Stimulated activated CD8-positive, alpha-beta memory T cell treated with anti-CD3 and anti-CD28 coated beads, Interleukin-4, amount 100 ng/mL, for 1 hour (primary cell): ENCODE measurements at regions not wholly inside any gene's neighbourhood (a gene's known extent, or its start where the extent isn't known, plus 50 kb on each side); places are given as distances from the start of the nearest gene placed in this dataset.

ENCODE experiments used
- DNase-seq, 2 donors: peaks; one replicate each; pipeline ENCODE4 v3.0.0-alpha.2; 2020; ENCODE audit warnings: low read depth in 2 of 2, low spot score in 1 of 2

- DNase-seq = no peak
These were observed 114.8 kb upstream of the SERTAD2 start for GRCh38 chr2:64768491-64769005.

DNA sequence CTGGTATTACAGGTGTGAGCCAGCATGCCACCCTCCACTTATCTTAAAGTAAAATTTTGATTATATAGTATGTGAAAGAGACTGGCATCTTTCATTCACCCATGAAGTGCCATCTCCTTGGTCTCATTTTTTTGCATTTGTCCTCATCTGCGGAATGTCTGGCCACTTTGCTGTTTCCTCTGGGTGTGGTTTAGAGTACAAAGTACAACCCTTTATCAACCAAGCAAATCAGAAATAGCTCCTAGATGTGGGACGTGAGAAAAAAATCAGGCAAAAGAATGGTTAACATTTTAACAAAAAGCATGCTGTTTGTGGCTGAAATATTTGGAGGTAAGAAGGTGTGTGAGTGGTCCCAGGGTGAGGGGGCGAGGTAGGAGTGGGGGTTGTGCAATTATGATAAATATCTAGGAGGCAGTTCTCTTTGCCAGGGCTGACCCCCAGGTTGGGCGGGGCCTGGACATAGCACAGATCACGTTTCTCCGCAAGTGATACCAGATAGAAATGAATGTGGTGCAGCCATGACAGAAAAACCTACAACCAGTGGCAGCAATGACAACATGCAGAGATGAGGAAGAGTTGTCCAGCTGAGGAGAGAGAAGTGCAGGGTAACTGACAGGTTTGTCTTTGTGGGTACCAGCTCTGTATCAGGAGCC, 115.8 kb upstream of the SERTAD2 start:
- no peak for DNase-seq

DNA sequence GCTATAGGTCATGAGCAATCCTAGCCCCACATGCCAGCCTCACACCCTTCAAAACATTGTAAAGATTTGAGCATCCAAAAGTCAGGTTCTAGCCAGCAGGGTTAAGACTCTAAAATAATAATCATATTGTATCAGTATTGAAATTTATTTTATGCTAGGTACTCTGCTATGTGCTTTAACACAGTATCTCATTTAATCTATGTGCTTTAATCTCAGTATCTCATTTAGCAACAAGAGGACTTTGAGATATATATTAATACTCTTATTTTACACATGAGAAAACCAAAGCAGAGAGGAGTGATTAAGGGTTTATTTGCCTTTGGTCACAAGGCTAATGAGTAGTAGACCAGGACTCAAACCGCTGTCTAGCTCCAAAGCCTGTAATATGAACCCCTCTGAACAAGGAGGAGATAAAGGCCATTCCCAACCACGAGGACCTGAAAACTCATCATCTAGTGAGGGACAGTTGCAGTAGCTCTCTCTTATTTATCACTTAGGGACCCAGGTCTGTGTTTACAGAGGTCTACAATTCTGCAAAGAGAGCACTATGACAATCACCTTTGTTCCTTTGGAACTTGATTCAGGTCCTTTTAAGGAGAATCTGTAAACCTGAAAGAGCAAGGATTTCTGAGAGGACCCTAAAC, 116.5 kb upstream of the SERTAD2 start:
- DNase-seq = no peak

DNA sequence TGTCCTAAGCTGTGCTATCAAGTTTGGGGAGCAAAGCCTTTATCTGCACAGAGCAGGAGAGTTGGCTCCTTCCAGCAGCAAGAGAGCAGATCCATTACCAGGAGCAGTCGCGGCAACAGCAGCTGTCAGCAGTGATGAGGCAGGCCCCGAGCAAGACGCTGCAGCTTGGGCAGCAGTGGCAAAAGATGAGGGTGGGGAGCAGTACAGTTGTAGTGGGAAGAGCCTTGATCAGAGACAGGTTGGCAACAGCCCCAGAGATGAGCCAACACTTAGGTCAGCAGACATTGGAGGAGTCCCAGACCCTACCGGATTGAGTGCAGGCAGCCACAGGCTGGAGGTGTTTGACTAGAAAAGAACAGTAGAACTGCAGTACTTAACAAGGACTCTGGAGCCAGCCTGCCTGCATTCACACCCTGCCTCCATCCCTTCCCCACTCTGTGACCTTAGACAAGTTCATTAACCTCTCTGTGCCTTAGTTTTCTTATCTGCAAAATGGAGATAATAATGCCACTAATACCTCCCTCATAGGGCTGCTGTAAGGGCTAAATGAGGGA, 117.1 kb upstream of the SERTAD2 start:
- DNase-seq = no peak

GRCh38 chr2:64771737-64772136, 118.0 kb upstream of the SERTAD2 start:
- DNase-seq = no peak

DNA sequence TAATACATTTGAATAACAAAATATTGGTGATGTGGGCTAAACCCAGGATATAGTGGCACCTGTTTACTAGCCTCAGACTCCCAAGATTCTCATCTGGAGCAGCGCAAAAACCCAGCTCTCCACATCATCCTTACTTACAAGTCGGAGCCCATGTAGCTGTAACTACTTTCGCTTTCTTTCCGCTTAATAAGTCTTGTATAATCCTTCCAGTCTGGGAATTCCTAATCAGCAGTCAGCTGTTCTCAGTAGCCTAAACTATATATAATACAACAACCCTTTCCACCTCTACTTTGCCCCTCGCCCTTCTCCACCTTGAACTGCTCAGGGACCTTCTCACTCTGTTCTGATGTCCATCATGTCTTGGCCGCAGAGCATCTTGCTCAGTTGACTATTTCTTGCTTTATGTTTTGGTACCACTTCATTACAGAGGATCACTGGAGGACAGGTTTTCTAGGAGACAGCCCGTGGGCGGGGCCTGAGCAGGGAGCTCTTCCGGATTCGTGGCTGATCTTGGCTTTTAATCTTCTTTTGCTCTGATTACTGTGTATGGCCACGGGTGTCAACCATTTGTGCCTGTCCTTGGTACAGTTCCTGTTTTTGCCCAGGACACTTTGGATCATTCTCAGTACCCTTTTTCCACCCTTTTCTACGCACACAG, 119.9 kb upstream of the SERTAD2 start:
- DNase-seq = no peak

GRCh38 chr2:64777841-64778240, 124.1 kb upstream of the SERTAD2 start:
- DNase-seq = no peak

DNA sequence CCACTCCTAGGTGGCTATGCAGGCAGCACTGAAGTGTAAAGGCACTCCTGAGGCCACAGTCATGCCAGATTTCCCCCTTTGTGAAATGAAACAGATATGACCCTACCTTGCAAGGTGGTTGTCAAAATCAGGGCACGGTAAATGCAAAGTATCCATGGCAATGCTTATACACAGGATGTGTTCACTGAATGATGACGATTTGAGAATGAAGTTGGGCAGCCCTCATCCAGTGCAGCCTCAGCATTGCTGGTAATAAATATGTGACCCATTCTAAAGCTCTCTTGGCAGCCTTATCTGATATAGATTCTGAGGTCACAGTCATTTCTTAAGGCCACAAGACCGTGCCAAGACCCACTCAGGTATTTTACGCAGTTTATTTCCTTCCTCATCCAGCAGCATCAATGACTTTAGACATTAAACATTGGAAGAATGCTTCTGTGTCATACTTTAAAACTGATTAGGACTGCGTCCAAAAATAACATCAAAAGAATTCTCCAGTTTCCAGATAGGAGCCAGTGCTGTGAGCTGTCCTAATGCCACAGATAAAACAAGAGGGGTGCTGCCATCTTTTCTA, 125.5 kb upstream of the SERTAD2 start:
- DNase-seq = no peak

DNA sequence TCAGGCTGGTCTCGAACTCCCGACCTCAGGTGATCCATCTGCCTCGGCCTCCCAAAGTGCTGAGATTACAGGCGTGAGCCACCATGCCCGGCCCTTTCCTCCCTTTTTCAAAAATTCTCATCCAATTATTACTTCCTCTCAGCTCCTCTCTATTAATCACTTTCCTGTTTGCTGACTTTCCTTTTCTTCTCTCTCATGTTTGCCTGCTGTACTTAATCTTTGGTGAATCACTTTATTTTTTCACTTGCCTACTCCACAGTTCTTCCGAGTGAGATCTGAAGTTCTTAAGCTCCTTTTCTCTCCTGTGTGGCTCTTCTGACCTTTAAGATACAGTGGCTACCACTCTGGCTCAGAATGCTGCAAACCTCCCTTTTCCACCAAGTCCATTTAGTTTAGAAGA, 126.3 kb upstream of the SERTAD2 start:
- no peak for DNase-seq

DNA sequence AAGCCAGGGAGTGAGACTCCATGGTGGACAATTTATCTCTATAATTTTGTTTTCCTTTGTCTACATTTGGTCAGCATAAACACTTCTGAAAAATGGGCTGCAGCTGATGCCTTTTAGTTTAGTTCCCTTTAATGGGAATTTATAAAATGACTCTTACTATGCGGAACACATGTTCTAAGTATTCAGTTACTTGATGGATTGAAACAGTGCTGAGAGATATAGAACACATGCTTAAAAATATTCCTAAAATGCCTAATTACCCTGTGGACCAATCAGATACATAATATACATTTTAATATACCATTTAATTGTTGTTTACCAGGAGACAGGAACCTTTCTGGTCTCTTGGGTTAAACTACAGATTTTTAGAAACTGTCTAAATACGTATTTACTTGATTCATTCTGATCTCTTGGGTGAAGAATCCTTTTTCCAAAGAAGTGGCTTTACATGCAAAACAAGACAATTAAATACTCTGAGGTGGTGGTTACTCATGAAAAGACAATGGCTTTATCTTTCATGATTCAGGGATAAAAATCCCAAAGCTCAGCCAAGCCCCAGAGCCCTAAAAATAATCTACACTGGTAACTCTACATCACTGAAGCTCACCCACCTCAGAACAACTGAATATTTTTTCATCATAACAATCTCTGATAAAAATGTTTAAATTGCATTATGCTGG, 128.1 kb upstream of the SERTAD2 start:
- no peak for DNase-seq

- no peak for DNase-seq
These were observed 130.7 kb upstream of the SERTAD2 start for GRCh38 chr2:64784168-64785061.

GRCh38 chr2:64785245-64785644, 131.5 kb upstream of the SERTAD2 start:
- no peak for DNase-seq

DNA sequence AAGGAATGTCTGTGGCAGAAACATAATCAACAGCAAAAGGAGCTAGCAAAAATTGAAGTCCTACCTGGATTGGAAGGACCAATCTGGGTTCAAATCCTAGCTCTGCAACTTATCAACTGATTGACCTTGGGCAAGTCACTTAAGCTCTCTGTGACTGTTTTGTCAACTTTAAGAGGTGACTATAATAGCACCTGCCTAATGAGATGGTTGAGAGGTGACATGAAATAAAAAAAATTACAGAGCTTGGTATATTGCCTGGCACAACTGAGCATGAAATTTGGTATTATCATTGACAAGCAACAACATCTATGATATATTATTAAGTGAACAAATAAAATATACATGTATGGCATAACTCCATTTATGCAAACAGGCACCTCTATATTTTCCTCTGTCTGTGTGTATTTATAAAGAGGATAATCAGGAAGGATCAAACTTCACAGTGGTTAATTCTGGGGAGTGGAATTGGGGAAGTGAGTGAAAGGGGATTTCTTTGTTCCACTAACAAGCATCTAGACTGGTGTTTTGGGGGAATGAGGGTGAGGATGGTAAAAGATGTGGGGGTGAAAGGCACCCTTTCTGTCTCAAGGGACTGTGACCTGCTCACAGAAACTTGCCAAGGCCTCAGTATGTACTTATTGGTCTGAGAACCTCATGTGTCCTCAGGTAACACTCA, 132.8 kb upstream of the SERTAD2 start:
- no peak for DNase-seq

- no peak for DNase-seq
These were observed 133.3 kb upstream of the SERTAD2 start for GRCh38 chr2:64787019-64787365.

DNA sequence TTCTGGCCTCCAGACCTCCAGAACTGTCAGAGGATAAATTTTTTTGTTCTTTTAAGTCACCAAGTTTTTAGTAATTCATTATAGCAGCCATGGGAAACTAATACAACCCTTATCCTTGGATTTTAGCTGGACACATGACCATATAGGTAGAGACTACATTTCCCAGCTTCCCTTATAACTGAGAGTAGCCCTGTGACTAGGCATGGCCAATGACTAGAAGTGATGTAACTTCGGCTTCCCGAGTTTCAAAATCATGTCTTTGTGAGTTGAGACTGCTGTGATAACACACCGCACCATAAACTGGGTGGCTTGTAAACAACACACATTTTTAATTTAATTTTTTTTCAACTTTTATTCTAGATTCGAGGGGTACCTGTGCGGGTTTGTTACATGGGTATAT, 134.0 kb upstream of the SERTAD2 start:
- no peak for DNase-seq

- no peak for DNase-seq
These were observed 136.0 kb upstream of the SERTAD2 start for GRCh38 chr2:64789466-64790320.

DNA sequence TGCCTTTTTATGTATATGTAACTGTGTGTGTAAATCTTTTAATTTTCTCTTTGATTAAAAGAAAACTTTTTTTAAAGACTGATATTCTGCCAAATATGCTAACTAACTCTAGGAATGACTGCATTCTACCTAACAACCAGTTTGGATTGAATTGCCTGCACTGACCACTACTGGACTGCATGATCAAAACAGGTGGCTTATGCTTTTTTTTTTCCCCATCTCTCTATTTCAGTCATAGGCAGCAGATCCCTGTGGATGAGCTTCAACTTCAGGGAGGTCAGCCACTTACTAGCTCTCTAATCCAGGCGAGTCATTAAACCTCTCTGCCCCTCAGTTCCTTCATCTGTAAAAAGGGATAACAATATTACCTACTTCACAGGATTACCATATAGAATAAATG, 138.6 kb upstream of the SERTAD2 start:
- DNase-seq = no peak

- DNase-seq = no peak
These were observed 139.4 kb upstream of the SERTAD2 start for GRCh38 chr2:64792995-64793639.
